ENCODE measurements at regions not wholly inside any gene's neighbourhood (a gene's known extent, or its start where the extent isn't known, plus 50 kb on each side); places are given as distances from the start of the nearest gene placed in this dataset.

DNA sequence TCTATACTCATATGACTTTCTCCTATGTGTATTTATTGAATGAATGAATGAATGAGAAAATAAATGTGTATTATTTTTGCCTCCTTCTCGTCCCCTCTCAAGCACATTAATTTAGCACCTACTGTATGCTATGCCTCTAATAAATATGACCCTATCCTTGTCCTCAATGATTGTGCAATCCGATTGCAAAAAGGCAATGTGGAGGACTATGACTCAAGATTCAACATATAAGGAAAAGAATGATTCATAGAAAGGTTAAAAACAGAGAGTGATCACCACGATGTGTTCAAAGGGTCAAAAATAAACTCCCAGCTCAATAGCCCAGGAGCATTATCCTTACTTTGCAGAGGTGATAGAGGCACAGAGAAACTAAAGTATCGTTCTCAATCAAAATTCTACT lies 322.8 kb upstream of the SORCS1 start:
- H3K4me3 Mint-ChIP-seq (ENCODE audit: unreplicated experiment), result no peak overlapping the region
- intact Hi-C loops (cut with micrococcal nuclease; ENCODE audit: unreplicated experiment), result no loop called here
- no peaks in the 10 kb centered on the region for H3K36me3 ChIP-seq (ENCODE audit: control insufficient read depth, insufficient read depth, low read length)
- no peak for DNase-seq
- ChIA-PET CTCF (no interaction called here), POLR2A (no interaction called here)
- H3K4me3 ChIP-seq (ENCODE audit: low read depth, low read length), result no peak overlapping the region
- H3K9me3 Mint-ChIP-seq (ENCODE audit: unreplicated experiment), result no peaks in the 10 kb centered on the region
- H3K27me3 Mint-ChIP-seq (ENCODE audit: insufficient read depth, unreplicated experiment), result peaks cover 2% of the 10 kb centered on the region
- H3K4me1 ChIP-seq, result no peaks in the 10 kb centered on the region
- H3K36me3 Mint-ChIP-seq (ENCODE audit: insufficient read depth, unreplicated experiment), result no peaks in the 10 kb centered on the region
- TF ChIP-seq, protein P1, sequence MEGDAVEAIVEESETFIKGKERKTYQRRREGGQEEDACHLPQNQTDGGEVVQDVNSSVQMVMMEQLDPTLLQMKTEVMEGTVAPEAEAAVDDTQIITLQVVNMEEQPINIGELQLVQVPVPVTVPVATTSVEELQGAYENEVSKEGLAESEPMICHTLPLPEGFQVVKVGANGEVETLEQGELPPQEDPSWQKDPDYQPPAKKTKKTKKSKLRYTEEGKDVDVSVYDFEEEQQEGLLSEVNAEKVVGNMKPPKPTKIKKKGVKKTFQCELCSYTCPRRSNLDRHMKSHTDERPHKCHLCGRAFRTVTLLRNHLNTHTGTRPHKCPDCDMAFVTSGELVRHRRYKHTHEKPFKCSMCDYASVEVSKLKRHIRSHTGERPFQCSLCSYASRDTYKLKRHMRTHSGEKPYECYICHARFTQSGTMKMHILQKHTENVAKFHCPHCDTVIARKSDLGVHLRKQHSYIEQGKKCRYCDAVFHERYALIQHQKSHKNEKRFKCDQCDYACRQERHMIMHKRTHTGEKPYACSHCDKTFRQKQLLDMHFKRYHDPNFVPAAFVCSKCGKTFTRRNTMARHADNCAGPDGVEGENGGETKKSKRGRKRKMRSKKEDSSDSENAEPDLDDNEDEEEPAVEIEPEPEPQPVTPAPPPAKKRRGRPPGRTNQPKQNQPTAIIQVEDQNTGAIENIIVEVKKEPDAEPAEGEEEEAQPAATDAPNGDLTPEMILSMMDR (IDR thresholded peaks at IDR 0.05; ENCODE audit: insufficient read depth in 1 of 2, low read depth in 1 of 2, low read length in 1 of 2, severe bottlenecking in 1 of 2, unreplicated experiment in 1 of 2), result no peak
- no peaks in the 10 kb centered on the region for H3K4me1 Mint-ChIP-seq (ENCODE audit: low read depth, unreplicated experiment)
- H3K27ac Mint-ChIP-seq (ENCODE audit: unreplicated experiment), result no peak overlapping the region
- H3K9me3 ChIP-seq, result no peaks in the 10 kb centered on the region
- H3K27me3 ChIP-seq (replicated peaks; ENCODE audit: control insufficient read depth, insufficient read depth, low read length), result no peaks in the 10 kb centered on the region
- BruUV-seq (replicated peaks), result no TSS peak

GRCh38 chr10:107485019-107485418 lies 320.5 kb upstream of the SORCS1 start:
- no peaks in the 10 kb centered on the region for H3K36me3 ChIP-seq (ENCODE audit: control insufficient read depth, insufficient read depth, low read length)
- no peaks in the 10 kb centered on the region for H3K4me1 ChIP-seq
- Mint-ChIP-seq H3K9me3 (ENCODE audit: unreplicated experiment) (no peaks in the 10 kb centered on the region), H3K4me1 (ENCODE audit: low read depth, unreplicated experiment) (no peaks in the 10 kb centered on the region), H3K36me3 (ENCODE audit: insufficient read depth, unreplicated experiment) (no peaks in the 10 kb centered on the region), H3K4me3 (ENCODE audit: unreplicated experiment) (no peak overlapping the region), H3K27ac (ENCODE audit: unreplicated experiment) (no peak overlapping the region), H3K27me3 (ENCODE audit: insufficient read depth, unreplicated experiment) (peaks cover 2% of the 10 kb centered on the region)
- POLR2A ChIA-PET, result no interaction called here
- H3K9me3 ChIP-seq, result no peaks in the 10 kb centered on the region
- intact Hi-C loops (cut with micrococcal nuclease; ENCODE audit: unreplicated experiment), result no loop called here
- BruUV-seq (replicated peaks), result no TSS peak
- no peaks in the 10 kb centered on the region for H3K27me3 ChIP-seq (replicated peaks; ENCODE audit: control insufficient read depth, insufficient read depth, low read length)
- DNase-seq, result no peak
- no peak overlapping the region for H3K4me3 ChIP-seq (ENCODE audit: low read depth, low read length)
- TF ChIP-seq, protein P1 (IDR thresholded peaks at IDR 0.05; ENCODE audit: insufficient read depth in 1 of 2, low read depth in 1 of 2, low read length in 1 of 2, severe bottlenecking in 1 of 2, unreplicated experiment in 1 of 2), result no peak
- CTCF ChIA-PET, result no interaction called here

DNA sequence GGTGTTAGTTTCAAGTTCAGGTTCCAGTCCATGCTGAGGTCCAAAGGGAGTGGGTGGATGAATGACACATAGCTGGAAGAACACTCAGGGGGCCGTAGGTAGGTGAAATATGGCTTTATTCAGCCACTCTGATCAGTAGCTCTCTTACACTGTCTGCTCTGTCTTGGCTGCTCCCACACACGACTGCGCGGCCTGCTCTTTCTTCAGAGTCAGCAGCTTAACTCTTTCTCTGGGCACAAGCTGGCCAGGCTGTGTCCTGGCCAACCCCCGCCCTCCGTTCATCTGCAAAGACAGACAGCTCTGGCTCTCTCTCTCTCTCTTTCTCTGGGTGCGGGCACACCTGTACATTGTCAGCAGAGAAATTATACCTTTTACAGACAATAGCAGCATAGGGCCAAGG lies 317.4 kb upstream of the SORCS1 start:
- no peak for DNase-seq
- Mint-ChIP-seq H3K4me3 (ENCODE audit: unreplicated experiment) (no peak overlapping the region), H3K27ac (ENCODE audit: unreplicated experiment) (no peak overlapping the region), H3K36me3 (ENCODE audit: insufficient read depth, unreplicated experiment) (no peaks in the 10 kb centered on the region), H3K9me3 (ENCODE audit: unreplicated experiment) (no peaks in the 10 kb centered on the region), H3K4me1 (ENCODE audit: low read depth, unreplicated experiment) (no peaks in the 10 kb centered on the region), H3K27me3 (ENCODE audit: insufficient read depth, unreplicated experiment) (peaks cover 2% of the 10 kb centered on the region)
- Histone ChIP-seq H3K36me3 (ENCODE audit: control insufficient read depth, insufficient read depth, low read length) (no peaks in the 10 kb centered on the region), H3K9me3 (0 out of 2 replicates have a peak, but pooled peaks cover 2% of the 10 kb centered on the region), H3K4me1 (no peaks in the 10 kb centered on the region), H3K4me3 (ENCODE audit: low read depth, low read length) (no peak overlapping the region), H3K27me3 (replicated peaks; ENCODE audit: control insufficient read depth, insufficient read depth, low read length) (no peaks in the 10 kb centered on the region)
- ChIA-PET CTCF (no interaction called here), POLR2A (no interaction called here)
- no TSS peak for BruUV-seq (replicated peaks)
- intact Hi-C loops (cut with micrococcal nuclease; ENCODE audit: unreplicated experiment), result no loop called here
- TF ChIP-seq, protein P1 (IDR thresholded peaks at IDR 0.05; ENCODE audit: insufficient read depth in 1 of 2, low read depth in 1 of 2, low read length in 1 of 2, severe bottlenecking in 1 of 2, unreplicated experiment in 1 of 2), result no peak
